Posterior cingulate gyrus (tissue), 11 donors: ENCODE measurements at regions not wholly inside any gene's neighbourhood (a gene's known extent, or its start where the extent isn't known, plus 50 kb on each side); places are given as distances from the start of the nearest gene placed in this dataset.

ENCODE experiments used
- DNase-seq, 10 donors: peaks; one replicate each; pipeline versions ENCODE4 v3.0.0 to v3.0.0-alpha.2; 2020 to 2021; ENCODE audit warnings: mixed read lengths in 3 of 10
- intact Hi-C: fragments of 100-400 bp; cut with DNase I; formaldehyde crosslinking; loops from one replicate; pipeline ENCODE4 v1.15.1; 2023

DNA sequence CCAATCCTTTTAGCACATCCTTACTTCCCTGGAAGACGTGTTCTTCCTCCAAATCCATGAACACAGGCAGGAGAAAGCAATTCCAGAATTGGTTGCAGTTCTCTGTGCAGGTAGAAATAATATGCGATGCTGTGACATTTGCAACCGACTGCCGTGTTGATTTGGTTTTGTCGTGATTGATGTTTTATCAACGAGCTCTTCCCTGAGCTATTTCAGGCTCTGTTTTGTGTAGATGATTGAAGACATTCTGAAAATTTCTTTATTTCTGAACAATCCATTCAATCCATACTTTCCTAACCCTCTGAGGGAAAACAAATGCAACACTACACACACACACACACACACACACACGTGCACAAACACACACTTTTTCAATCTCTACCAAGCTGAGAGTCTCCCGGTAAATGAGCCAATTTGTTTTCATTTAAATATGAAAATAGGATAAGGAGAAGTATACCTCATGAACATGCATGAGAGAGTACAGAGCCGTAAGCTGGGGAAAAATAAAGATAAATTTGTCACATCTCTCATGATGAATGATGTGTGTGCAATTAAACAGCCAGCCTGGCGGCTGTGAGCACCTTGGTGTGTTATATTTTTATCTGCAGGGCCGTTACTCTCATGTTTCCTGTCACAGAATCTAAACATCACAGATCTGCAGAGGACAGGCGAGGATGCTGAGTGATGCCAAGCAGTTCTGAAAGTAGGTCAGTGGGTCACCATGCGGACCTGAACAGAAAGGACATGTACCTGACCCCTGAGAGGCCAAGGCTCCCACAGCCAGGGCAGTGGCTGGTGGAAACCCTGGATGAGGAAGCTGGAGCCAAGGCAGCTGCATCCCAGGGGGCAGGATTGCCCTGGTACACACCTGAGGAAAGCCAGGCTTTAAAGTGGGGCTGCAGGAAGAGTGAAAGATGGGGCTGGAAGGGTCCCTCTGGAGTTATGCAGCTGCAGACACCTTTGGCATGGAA lies 64.8 kb downstream of the PDCL3 start:
- intact Hi-C loops, result no loop called here

DNA sequence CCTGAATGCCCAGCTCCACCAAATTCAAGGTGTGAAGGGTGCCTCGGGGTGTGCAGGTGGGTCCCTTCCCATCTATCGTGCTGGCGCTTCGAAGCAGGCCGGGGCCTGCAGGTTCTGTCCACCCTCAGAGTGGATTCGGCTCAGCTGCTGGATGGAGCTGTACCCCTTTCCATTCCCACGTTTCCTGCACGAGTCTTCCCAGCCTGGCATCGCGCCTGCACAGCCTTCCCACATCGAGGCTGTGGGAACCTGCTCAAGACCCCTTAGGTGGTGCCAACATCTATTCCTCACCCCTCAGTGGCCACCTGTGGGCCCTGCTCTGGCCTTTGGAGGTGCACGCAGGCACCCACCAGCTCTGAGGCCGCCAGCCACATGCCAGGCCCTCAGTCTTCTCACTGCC lies 65.7 kb downstream of the PDCL3 start:
- no peak for DNase-seq
- intact Hi-C loops, result no loop called here

More for the DNA sequence above, 64.8 kb downstream of the PDCL3 start:
- DNase-seq, result no peak

DNA sequence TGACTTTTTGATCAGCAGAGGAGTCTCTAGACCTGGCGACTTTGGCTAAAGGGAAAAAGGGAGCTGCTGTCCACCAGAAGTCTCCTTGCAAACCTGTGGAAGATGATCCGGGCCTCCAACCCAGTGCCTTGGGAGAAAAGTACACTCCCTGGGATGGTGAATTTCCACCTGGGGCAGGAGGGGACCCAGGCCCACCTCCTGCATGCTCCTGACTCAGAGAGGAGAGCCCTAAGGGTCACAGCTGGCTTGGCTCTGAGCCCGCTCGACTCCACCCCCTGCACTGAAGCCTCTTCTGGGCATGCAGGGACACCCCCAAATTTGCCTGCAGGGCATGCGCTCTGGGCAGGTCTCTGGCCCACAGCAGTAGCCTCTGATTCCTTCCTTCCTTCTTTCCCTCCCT lies 66.5 kb downstream of the PDCL3 start:
- intact Hi-C loops, result no loop called here
- no peak for DNase-seq

DNA sequence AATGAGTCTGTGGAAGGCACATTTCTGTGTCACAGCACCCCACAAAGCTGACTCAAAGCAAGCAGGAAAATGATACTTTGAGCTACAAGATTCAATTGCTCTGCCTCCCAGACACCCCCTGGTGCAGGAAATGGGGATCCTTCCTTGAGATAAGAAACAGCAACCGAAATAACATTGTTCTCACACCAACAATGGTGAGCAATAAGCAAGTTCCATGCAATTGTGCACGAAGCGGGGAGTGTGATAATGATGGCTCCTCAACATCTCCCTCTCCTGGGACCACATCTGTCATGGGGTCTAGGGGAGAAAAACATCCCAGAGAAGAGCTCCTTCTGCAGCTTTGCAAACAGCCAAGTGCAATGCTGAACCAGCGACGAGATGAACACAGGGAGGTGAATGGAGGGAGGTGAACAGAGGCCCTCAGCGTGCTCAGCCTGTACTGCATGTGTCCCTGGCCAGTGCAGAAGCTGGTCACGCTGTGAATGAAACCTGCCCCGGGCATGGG lies 67.7 kb downstream of the PDCL3 start:
- DNase-seq, result no peak
- intact Hi-C loops, result no loop called here

DNA sequence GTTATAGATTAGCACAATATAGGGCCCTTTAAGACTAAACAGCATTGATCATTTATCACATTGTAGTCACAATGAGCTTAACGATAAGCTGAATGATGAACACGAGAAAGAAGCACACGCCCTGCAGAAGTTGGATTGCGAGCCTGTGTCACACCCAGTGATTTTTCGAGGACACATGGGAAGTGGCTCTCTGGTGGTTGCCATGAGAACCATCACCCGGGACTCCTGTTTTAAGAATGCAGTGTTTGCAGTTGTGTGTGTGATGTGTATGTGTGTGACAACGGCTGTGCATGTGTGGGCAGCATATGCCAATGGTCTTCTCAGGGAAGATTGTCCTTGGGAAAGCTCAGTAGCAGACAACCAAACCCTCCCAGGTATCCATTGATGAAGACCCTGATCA lies 69.2 kb downstream of the PDCL3 start:
- DNase-seq, result no peak
- intact Hi-C loops, result no loop called here

DNA sequence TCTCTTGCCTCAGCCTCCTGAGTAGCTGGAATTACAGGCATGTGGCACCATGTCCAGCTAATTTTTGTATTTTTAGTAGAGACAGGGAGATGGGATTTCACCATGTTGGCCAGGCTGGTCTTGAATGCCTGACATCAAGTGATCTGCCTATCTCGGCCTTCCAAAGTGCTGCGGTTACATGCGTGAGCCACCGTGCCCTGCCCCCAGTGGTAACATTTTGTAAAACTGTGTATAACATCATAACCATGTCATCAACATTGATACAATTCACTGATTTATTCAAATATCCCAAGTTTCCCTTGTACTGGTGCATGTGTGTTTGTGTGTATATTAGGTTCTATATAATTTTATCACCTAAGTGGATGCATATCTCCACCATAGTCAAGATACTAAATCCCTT lies 70.0 kb downstream of the PDCL3 start:
- intact Hi-C loops, result no loop called here
- no peak for DNase-seq

DNA sequence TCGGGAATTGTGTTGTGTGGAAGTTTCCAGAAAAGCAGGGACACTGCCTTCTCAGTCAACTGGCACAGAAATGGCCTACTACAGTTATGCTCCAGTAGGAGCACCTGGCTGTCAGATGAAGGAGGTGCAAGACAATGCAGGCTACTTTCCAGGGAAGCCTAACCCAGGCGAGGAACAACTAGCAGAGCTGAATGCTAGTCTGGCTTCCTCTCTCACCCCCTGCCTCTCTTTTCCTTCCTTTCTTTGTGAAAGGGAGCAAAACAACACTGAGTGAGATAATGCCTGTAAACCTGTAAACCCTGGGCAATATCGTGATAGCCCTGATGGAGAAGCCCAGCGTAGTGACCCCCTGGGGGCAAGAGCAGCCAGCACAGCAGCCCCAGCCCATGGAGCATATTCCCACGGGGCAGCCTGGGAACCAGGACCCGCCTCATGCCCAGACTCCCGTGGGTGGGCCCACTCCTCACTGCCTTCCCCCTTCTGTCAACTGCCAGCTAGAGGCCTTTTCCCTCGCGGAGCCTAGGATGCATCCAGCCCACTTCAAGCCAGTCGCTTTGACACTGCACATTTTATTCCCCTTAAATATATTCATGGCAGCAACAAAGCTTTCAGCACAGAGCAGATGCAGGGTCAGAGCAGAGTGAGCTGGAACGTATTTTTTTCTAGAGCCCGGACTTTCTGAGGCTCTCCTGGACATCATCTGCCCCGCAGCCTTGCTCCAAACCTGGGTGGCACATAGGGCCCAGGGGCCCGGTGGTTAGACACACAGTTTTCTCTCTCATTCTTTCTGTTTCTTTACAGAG lies 77.0 kb downstream of the PDCL3 start:
- no peak for DNase-seq
- intact Hi-C loops, result no loop called here

DNA sequence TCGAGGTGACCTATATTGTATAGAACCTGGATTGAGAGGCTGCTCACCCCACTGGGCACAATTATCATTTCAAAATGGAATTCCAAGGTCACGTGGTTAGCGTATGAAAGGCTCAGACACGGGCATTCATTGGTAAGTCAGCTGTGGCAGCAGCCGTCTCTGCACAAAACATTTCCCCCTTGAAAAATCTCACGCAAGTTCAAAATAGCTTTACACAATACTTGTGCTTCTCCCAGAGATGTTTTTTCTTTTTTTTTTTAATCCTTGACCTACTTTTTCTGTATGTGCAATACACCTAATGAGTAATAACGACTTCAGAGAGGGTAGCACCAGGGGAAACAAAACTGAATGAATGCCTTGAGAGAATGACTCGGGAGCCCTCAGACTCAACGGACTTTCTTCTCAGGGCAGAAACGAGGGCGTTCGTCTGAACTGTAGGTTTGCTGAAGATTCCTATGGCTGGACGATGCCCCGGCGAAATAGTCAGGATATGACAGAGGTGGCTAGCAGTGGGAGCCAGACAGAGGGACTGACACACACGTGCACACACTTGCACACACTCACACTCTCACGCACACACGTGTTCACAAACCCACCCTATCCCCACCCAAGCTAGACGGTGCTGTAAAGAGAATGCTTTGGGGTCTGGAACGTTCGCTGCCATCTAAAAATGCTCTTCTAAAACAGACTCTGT lies 77.8 kb downstream of the PDCL3 start:
- intact Hi-C loops, result no loop called here
- no peak for DNase-seq

DNA sequence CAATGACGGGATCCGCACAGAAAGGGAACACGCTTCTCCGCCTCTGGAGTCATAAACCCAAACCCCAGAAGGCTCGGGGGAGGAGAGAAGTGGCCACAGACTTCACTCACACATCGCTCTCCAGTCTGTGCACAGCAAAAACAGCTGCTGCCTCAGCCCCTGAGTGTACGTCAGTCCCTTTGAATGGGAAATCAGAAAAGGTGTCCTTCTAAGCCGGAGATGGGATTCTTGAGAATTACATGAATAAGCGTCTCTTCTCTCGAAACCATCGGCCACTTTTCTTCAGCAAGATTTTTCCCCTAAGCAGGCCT lies 78.3 kb downstream of the PDCL3 start:
- intact Hi-C loops, result no loop called here
- DNase-seq, result no peak

DNA sequence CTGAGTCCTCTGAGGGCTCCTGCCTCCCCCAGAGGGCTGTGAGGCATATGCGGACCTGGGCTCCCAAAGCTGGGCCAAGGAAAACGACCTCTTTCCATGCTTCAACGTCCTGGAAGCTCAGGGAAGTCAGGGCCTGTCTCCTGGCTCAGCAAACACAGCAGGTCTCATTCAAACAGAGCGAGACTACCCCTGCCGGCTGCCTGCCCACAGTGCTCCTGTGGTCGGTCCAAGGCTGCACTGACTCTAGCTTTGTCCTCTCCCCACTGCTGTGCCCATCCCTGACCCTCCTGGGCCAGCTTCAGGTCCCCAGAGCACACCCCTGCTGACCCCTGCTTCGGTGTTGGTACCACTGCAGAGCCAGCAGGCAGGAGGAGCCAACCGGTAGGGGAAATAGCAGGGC lies 79.6 kb downstream of the PDCL3 start:
- DNase-seq, result no peak
- intact Hi-C loops, result no loop called here

DNA sequence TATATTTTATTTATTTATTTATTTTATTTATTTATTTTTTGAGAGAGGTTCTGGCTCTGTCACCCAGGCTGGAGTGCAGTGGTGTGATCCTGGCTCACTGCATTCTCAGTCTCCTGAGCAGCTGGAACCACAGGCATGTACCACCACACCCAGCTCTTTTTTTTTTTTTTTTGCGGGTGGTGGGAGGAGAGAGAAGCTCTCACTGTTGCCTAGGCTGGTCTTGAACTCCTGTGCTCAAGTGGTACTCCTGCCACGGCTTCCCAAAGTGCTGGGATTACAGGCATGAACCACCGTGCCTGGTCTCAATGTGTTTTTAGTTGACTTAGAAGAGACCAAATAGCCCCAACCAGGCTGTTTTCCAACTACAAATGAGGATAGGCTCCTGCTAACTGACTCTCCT lies 80.7 kb downstream of the PDCL3 start:
- intact Hi-C loops, result no loop called here
- no peak for DNase-seq

DNA sequence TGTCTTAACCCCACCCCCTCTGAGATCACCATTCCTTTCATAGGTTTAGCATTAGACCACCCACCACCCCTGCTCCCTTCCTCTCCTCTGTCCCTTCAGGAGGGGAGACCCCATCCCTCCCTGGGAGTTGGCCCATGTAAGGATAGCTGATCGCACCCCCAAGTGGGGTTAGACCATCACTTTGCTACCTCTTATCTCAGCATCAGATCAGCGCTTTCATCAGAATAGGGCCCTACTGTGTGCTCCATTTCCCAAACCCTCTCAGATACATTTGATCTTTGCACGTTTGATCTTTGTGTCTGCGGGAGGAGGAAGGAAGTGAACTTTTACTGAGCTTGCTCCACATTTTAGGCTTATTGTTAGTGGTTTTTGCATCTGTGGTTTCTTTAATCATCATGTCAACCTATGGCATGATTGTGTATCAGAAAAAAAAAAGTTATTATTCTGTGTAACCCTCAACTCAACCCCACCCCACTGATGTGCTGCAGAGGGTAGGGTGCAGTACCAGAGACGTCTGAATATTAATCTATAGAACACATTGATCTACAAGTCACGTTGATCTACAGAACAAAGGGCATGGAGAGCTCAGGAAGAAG lies 81.2 kb downstream of the PDCL3 start:
- no peak for DNase-seq
- intact Hi-C loops, result no loop called here

DNA sequence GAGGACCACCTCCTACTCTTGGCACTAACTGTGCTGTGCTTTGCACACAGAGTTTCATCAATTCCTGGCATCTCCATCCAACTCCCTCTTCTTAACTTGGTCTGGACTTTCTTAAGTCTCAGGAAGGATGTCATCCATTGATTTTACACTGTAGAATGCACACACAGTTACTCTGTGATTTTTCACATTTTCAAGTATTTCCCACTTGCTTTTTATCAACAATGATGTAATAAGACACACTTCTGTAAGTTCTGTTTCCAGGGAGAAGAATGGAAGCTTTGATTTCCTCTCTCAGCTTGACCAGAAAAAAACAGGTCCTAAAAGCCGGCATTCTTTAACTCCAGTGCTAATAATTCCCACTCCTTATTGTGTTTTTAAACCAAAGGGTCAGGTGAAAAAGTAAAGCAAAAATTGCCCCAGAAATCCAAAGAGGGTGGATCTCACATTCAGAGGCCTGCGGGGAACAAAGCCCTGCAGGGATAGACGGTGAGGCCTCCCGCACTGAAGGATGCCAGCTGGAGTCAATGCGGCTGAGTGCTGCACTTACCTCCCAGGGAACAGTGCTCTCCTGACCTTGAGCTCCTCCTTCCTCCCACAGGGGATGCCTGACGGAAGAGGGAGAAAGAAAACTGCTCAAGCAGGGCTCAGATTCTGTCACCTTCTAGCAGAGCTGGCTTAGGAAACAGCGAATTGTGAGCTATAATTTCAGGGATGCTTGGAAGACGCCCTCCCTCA lies 83.1 kb downstream of the PDCL3 start:
- intact Hi-C loops, result no loop called here
- DNase-seq, result no peak

DNA sequence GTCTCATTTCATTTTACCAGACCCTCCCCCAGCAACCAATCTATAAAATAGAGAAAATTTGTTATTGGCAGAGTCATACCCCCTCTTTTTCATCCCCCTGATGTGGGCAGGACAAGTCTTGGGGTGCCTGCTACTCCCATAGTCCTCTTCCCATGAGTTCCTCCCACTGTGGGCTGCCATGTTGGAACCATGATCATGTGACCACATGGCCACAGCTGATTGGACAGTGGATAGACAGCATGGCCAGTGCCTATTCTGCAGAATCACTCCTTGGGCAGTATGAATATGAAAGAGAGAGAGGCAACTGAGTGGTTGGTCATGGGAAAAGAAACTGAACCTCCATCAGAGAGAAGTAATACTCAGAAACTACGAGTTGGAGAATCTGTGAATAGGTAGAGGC lies 84.9 kb downstream of the PDCL3 start:
- no peak for DNase-seq
- intact Hi-C loops, result no loop called here

DNA sequence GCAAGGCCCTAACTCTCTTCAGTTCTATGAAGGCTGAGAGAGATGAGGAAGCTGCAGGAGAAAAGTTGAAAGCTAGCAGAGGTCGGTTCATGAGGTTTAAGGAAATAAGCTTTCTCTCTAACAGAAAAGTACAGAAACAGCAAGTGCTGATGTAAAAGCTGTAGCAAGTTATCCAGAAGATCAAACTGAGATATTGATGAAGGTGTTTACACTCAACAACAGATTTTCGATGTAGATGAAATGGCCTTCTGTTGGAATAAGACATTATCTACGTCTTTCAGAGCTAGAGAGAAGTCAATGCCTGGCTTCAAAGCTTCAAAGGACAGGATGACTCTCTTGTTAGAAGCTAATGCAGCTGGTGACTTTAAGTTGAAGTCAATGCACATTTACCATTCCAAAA lies 87.4 kb downstream of the PDCL3 start:
- intact Hi-C loops, result no loop called here
- no peak for DNase-seq

DNA sequence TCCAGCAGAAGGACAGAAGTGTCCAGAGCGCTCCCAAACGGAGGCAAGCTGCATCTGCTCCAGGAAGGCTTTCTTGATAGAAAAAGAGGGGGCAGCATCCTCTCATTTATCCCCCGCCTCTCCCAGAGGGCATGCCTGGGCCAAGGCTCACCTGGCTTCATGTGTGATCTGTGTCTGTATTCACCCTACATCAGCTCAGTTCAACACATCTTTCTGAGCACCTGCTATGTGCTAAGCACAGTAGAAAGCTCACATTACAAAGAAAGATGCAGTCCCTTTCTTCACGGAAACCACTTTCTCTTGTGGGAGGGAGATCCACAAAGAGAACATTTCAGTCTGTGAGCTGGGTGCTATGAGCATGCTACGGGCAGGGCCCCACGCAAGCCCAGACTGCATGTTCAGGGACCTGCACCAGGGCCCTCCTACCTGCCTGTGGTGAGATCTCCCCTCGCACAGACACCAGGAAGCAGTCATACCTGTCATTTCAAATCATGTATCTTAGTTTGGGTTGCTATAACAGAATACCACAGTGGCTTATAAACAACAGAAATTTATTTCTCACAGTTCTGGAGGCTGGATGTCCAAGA lies 90.7 kb downstream of the PDCL3 start:
- no peak for DNase-seq
- intact Hi-C loops, result no loop called here

DNA sequence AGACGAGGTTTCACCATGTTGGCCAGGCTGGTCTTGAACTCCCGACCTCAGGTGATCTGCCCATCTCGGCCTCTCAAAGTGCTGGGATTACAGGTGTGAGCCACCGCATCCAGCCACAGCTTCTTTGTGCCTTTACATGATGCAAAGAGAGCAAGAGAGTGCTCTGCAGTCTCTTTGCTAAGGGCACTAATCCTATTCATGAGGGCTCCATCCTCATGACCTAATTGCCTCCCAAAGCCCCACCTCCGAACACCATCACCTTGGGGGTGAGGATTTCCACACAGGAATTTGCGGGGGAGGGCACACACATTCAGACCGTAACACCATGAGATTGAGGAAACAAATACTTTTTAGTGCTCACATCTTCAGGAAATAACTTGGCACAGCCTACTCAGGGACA lies 91.8 kb downstream of the PDCL3 start:
- no peak for DNase-seq
- intact Hi-C loops, result no loop called here

DNA sequence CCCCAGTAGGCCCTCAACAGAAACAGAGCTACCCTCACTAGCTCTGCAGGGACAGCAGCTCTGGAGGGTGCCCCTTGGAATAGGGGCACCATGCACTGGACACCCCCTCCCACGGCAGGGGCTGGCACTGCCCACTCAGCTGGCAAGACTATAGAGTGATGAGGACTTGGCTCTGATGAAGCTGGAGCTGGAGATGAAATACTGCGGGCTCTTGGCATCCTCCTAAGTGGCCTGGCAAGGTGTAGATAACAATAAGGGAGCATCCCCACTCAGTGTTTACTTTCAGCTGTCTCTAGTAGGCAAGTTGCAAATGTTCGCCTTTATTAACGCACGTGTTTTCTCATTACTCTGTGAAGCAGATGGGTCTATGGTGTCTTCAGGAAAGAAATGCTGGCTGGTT lies 92.7 kb downstream of the PDCL3 start:
- intact Hi-C loops, result no loop called here
- DNase-seq, result no peak

DNA sequence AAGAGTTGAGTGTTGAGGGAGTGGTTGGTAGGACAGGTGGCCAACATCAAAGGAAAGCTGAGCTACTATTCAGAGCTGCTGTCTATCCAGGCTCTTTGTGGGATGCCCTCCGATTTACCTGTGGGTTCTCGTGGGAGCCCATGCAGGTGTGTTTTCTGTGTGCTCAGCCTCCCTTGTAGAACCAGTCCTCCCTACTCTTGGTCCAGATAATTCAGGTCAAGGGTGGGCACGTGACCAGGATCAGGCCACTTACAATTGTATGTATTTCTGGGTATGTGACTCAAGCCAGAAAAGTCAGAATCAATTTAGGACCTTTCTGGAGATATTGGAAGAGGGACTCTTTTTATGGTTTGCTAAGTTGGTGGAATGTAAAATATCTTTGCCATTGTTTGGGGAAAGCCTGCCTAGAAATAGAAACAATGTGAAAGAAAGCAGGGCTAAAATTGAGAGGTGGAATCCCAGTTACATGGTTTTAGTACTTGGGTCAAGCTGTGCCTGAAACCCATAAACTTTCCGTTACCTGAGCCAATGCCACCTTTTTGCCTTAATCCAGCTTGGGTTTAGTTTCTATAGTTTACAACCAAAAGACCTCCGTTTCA lies 93.2 kb downstream of the PDCL3 start:
- no peak for DNase-seq
- intact Hi-C loops, result no loop called here
